ENCODE measurements at regions not wholly inside any gene's neighbourhood (a gene's known extent, or its start where the extent isn't known, plus 50 kb on each side); places are given as distances from the start of the nearest gene placed in this dataset.

DNA sequence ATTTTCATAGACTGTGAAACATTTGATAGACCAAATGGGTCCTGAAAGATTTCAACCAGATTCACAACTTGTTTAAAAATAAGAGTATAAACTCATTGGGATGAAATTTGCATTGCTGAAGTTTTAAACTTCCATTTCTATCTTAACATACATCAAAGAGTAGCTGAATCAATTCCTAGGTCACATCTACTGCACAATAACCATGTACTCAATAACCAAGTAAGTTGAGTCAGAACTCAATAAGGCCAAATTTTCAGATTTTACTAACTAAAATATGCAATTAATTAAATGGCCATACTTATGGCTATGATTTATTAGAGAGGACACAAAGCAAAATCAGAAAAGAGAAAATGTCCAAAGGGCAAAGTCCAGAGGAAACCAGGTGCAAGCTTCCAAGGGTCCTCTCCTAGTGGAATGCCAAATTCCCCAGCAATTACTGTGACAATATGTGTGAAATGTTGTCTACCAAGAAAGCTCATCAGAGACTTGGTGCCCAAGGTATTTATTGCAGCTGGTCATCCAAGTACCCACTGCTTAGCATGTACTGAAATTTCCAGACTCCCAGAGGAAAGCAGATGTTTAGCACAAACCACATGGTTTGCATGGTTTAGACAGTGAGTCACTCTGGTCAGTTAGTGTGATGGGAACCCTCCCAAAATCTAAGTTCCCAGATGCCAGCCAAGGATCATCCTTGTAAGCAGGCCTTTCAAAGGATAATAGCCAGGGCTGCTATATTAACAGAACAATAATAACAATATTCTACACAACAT lies 238.9 kb downstream of the IPMK start:
- Histone ChIP-seq H3K9ac (ENCODE audit: low read length in 3 of 3) (no peak overlapping the region), H3K36me3 (ENCODE audit: control insufficient read depth in 2 of 3, insufficient read depth in 3 of 3, low read length in 3 of 3) (no peaks in the 10 kb centered on the region), H3K4me3 (ENCODE audit: low read length in 3 of 3) (no peak overlapping the region), H3K9me3 (ENCODE audit: control insufficient read depth in 2 of 3, insufficient read depth in 1 of 3, low read length in 3 of 3) (no peaks in the 10 kb centered on the region), H3K4me1 (ENCODE audit: control insufficient read depth in 2 of 3, insufficient read depth in 2 of 3, low read depth in 1 of 3, low read length in 3 of 3) (no peaks in the 10 kb centered on the region), H3K27ac (ENCODE audit: low read depth in 2 of 2, low read length in 2 of 2) (no peak overlapping the region), H3K27me3 (ENCODE audit: control insufficient read depth, insufficient read depth, low read length) (no peaks in the 10 kb centered on the region)
- FAIRE-seq (no peak), DNase-seq (no peak)
- intact Hi-C loops (cut with DNase I), result no loop called here
- TF ChIP-seq, protein P1, sequence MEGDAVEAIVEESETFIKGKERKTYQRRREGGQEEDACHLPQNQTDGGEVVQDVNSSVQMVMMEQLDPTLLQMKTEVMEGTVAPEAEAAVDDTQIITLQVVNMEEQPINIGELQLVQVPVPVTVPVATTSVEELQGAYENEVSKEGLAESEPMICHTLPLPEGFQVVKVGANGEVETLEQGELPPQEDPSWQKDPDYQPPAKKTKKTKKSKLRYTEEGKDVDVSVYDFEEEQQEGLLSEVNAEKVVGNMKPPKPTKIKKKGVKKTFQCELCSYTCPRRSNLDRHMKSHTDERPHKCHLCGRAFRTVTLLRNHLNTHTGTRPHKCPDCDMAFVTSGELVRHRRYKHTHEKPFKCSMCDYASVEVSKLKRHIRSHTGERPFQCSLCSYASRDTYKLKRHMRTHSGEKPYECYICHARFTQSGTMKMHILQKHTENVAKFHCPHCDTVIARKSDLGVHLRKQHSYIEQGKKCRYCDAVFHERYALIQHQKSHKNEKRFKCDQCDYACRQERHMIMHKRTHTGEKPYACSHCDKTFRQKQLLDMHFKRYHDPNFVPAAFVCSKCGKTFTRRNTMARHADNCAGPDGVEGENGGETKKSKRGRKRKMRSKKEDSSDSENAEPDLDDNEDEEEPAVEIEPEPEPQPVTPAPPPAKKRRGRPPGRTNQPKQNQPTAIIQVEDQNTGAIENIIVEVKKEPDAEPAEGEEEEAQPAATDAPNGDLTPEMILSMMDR (IDR thresholded peaks at IDR 0.05; ENCODE audit: borderline replicate concordance, extremely low read depth, insufficient read depth), result no peak

DNA sequence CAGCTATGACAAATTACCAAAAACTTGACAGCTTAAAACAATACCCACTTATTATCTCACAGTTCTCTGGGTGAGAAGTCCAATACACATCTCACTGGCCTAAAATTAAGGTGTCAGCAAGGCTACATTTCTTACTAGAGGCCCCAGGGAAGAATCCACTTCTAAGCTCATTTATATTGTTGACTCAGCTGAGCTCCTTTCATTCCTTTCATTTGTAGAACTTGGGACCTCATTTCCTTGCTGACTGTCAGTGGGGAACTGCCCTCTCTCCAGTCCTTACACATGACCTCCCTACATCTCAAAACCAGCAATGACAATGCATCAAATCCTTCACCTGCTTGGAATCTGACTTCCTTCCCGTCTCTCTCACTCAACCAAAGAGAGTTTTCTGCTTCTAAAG lies 240.3 kb downstream of the IPMK start:
- H3K9ac ChIP-seq (ENCODE audit: low read length in 3 of 3), result no peak overlapping the region
- H3K27me3 ChIP-seq (ENCODE audit: control insufficient read depth, insufficient read depth, low read length), result no peaks in the 10 kb centered on the region
- no peak overlapping the region for H3K4me3 ChIP-seq (ENCODE audit: low read length in 3 of 3)
- H3K9me3 ChIP-seq (ENCODE audit: control insufficient read depth in 2 of 3, insufficient read depth in 1 of 3, low read length in 3 of 3), result no peaks in the 10 kb centered on the region
- no peak for FAIRE-seq
- H3K27ac ChIP-seq (ENCODE audit: low read depth in 2 of 2, low read length in 2 of 2), result no peak overlapping the region
- intact Hi-C loops (cut with DNase I), result no loop called here
- no peak for DNase-seq
- H3K36me3 ChIP-seq (ENCODE audit: control insufficient read depth in 2 of 3, insufficient read depth in 3 of 3, low read length in 3 of 3), result no peaks in the 10 kb centered on the region
- TF ChIP-seq, protein P1 (IDR thresholded peaks at IDR 0.05; ENCODE audit: borderline replicate concordance, extremely low read depth, insufficient read depth), result no peak
- no peaks in the 10 kb centered on the region for H3K4me1 ChIP-seq (ENCODE audit: control insufficient read depth in 2 of 3, insufficient read depth in 2 of 3, low read depth in 1 of 3, low read length in 3 of 3)

DNA sequence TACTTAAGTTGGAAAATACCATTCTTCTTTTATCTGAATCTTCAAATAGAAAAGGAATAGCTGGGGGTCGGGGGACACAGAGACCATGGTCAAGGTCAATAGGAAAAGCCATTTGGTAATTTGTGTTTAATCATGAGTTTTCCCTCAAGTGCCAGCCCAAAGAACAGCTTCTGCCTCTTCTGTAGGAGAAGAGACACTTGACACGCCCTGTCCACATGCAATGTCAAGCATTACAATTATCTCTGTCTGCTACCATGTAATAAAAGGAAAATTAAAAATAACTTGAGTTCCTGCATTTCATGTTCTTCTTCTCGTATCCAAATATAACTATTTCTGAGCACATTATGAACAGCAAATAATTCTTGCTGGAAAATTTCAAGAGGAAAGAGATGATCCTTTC lies 241.7 kb downstream of the IPMK start:
- no peaks in the 10 kb centered on the region for H3K27me3 ChIP-seq (ENCODE audit: control insufficient read depth, insufficient read depth, low read length)
- no peak overlapping the region for H3K9ac ChIP-seq (ENCODE audit: low read length in 3 of 3)
- no peak for DNase-seq
- H3K4me3 ChIP-seq (ENCODE audit: low read length in 3 of 3), result no peak overlapping the region
- H3K27ac ChIP-seq (ENCODE audit: low read depth in 2 of 2, low read length in 2 of 2), result no peak overlapping the region
- H3K4me1 ChIP-seq (ENCODE audit: control insufficient read depth in 2 of 3, insufficient read depth in 2 of 3, low read depth in 1 of 3, low read length in 3 of 3), result no peaks in the 10 kb centered on the region
- H3K36me3 ChIP-seq (ENCODE audit: control insufficient read depth in 2 of 3, insufficient read depth in 3 of 3, low read length in 3 of 3), result no peaks in the 10 kb centered on the region
- intact Hi-C loops (cut with DNase I), result no loop called here
- no peak for FAIRE-seq
- no peaks in the 10 kb centered on the region for H3K9me3 ChIP-seq (ENCODE audit: control insufficient read depth in 2 of 3, insufficient read depth in 1 of 3, low read length in 3 of 3)
- TF ChIP-seq, protein P1 (IDR thresholded peaks at IDR 0.05; ENCODE audit: borderline replicate concordance, extremely low read depth, insufficient read depth), result no peak

Measured in kidney (tissue), 13 donors.